ENCODE measurements at regions not wholly inside any gene's neighbourhood (a gene's known extent, or its start where the extent isn't known, plus 50 kb on each side); places are given as distances from the start of the nearest gene placed in this dataset.

- H2AFZ ChIP-seq (ENCODE audit: low read length), result no peak overlapping the region
- H2BK20ac ChIP-seq (ENCODE audit: low read depth, low read length, poor library complexity, severe bottlenecking), result no peak overlapping the region
- no peak overlapping the region for H2BK5ac ChIP-seq (ENCODE audit: insufficient read length, low read length)
- TF ChIP-seq CTCF (conservative IDR thresholded peaks at IDR 0.05), result no peak
- H3K79me2 ChIP-seq (ENCODE audit: insufficient read depth, low read length), result no peaks in the 10 kb centered on the region
- peaks cover 5 to 7% of the 10 kb centered on the region in 2 experiments; a peak in 2 of 4 replicates for H3K4me1 Mint-ChIP-seq
- no peaks in the 10 kb centered on the region for H3K9me3 ChIP-seq (ENCODE audit: control insufficient read depth, low read depth, low read length)
- H4K91ac ChIP-seq (ENCODE audit: insufficient read length, low read depth, low read length), result no peak overlapping the region
- H3K4me2 ChIP-seq (ENCODE audit: insufficient read depth, insufficient read length, low read length), result no peak overlapping the region
- no peaks in the 10 kb centered on the region; the same call in 1 of the 2 replicates for H3K27me3 Mint-ChIP-seq (ENCODE audit: low read depth)
- no CpG with 5 or more reads among the region's 6 CpGs for WGBS (ENCODE audit: extremely low coverage, insufficient read length, low lambda C conversion rate)
- no peaks in the 10 kb centered on the region for H3K23me2 ChIP-seq (ENCODE audit: insufficient read length, low read depth, low read length, poor library complexity, severe bottlenecking)
- no peaks in the 10 kb centered on the region for H3K9me3 Mint-ChIP-seq
- H3K18ac ChIP-seq (ENCODE audit: insufficient read length, low read depth, low read length), result no peak overlapping the region
- H2AK5ac ChIP-seq (ENCODE audit: insufficient read length, low read length), result no peak overlapping the region
- no peaks in the 10 kb centered on the region for H3K79me1 ChIP-seq (ENCODE audit: insufficient read depth, low read depth, low read length, poor library complexity, severe bottlenecking)
- H2BK120ac ChIP-seq (ENCODE audit: low read depth, low read length, poor library complexity, severe bottlenecking), result no peak overlapping the region
- no peak overlapping the region for H4K5ac ChIP-seq (ENCODE audit: insufficient read length, low read depth, low read length)
- H3K27ac Mint-ChIP-seq, result no peak overlapping the region
- H4K8ac ChIP-seq (replicated peaks; ENCODE audit: insufficient read length, low read depth, low read length), result no peak overlapping the region
- H3K27me3 ChIP-seq (ENCODE audit: insufficient read depth, low read length), result no peaks in the 10 kb centered on the region
- no peaks in the 10 kb centered on the region for H3K36me3 Mint-ChIP-seq (ENCODE audit: insufficient read depth in 1 of 3, low read depth in 3 of 3)
- H3K4me3 Mint-ChIP-seq, result no peak overlapping the region
- no peak overlapping the region for H3K23ac ChIP-seq (ENCODE audit: insufficient read length, low read depth, low read length)
- H2BK15ac ChIP-seq (ENCODE audit: low read depth, low read length), result no peak overlapping the region
- H3K14ac ChIP-seq (ENCODE audit: insufficient read depth, low read length), result no peak overlapping the region
- H3K27ac ChIP-seq (ENCODE audit: insufficient read length, low read depth, low read length), result no peak overlapping the region
- no peak overlapping the region for H3T11ph ChIP-seq (ENCODE audit: low read length)
- H2BK12ac ChIP-seq (ENCODE audit: insufficient read length, low read depth, low read length), result no peak overlapping the region
- no peak for DNase-seq
- H4K20me1 ChIP-seq (ENCODE audit: control insufficient read depth, insufficient read depth, insufficient read length), result no peaks in the 10 kb centered on the region
- H3K4me1 ChIP-seq (ENCODE audit: insufficient read depth, low read length), result no peaks in the 10 kb centered on the region
- no peak overlapping the region for H3K4ac ChIP-seq (ENCODE audit: low read depth, low read length)
- no peak overlapping the region for H3K56ac ChIP-seq (ENCODE audit: insufficient read length, low read depth, low read length)
- H3K9ac ChIP-seq (ENCODE audit: extremely low read depth, insufficient read length, low read length), result no peak overlapping the region
Observed at GRCh38 chr4:186827534-186827897, 103.9 kb upstream of the FAT1 start.
